Tibial nerve (tissue), 4 donors: ENCODE measurements at regions not wholly inside any gene's neighbourhood (a gene's known extent, or its start where the extent isn't known, plus 50 kb on each side); places are given as distances from the start of the nearest gene placed in this dataset.

Experiments used
- EP300 ChIP-seq, 2 donors: sonication (generic); formaldehyde crosslinking; IDR thresholded peaks; one replicate each; pipeline ENCODE4 v1.6.1; 2017; ENCODE audit warnings: antibody characterized with exemption in 2 of 2, mild to moderate bottlenecking in 1 of 2
- POLR2A ChIP-seq, 2 donors: fragments of 450-650 bp; IDR thresholded peaks; one replicate each; pipeline ENCODE4 v1.6.1; 2017; ENCODE audit warnings: antibody characterized with exemption in 2 of 2, mild to moderate bottlenecking in 2 of 2, moderate library complexity in 2 of 2
- TF ChIP-seq, protein P1 (sequence below), 5 experiments: fragments of 200-600 bp in 3 of 5; fragments of 450-650 bp in 2 of 5; sonication (generic) in 3 of 5; IDR thresholded peaks; one replicate each; pipeline ENCODE4 v1.5.1; 2016 to 2019; ENCODE audit warnings: antibody characterized with exemption in 5 of 5, mild to moderate bottlenecking in 3 of 5, moderate library complexity in 2 of 5

DNA sequence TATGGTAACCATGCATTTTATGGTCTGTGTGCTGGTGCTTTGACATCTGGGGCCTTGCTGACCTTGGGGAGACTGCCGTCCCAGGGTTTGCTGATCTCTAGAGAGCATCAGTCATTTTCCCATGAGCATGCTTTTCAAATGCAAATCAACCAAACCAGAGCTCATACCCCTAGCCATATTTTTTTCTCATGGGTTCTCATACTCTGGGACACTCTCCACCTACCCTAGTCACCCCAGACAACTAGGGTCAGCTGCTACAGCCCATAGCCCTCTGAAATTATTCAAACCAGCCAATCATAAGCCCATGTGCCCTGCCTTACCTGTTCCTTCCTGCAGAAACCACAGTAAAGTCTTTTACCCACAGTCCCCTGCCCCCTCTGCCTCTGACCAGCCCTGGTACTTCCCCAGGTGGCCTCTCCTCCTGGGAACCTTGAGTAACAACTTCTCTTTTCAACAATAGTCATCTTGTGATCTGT lies 132.0 kb downstream of the MAP3K21 start:
- TF ChIP-seq POLR2A (IDR thresholded peaks at IDR 0.05) (no peak), EP300 (IDR thresholded peaks at IDR 0.05) (no peak)
- TF ChIP-seq, protein P1, sequence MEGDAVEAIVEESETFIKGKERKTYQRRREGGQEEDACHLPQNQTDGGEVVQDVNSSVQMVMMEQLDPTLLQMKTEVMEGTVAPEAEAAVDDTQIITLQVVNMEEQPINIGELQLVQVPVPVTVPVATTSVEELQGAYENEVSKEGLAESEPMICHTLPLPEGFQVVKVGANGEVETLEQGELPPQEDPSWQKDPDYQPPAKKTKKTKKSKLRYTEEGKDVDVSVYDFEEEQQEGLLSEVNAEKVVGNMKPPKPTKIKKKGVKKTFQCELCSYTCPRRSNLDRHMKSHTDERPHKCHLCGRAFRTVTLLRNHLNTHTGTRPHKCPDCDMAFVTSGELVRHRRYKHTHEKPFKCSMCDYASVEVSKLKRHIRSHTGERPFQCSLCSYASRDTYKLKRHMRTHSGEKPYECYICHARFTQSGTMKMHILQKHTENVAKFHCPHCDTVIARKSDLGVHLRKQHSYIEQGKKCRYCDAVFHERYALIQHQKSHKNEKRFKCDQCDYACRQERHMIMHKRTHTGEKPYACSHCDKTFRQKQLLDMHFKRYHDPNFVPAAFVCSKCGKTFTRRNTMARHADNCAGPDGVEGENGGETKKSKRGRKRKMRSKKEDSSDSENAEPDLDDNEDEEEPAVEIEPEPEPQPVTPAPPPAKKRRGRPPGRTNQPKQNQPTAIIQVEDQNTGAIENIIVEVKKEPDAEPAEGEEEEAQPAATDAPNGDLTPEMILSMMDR (IDR thresholded peaks at IDR 0.05): no peak
